Thyroid gland (tissue), 4 donors: ENCODE measurements at regions not wholly inside any gene's neighbourhood (a gene's known extent, or its start where the extent isn't known, plus 50 kb on each side); places are given as distances from the start of the nearest gene placed in this dataset.

Source experiments
- DNase-seq, 2 donors: peaks; one replicate each; pipeline ENCODE4 v3.0.0-alpha.2; 2019
- H3K27ac ChIP-seq, 3 donors: fragments of 200-600 bp; sonication (generic); 1 replicate in 2 of 3; 2 replicates in 1 of 3; pipeline ENCODE4 v1.5.1; 2016 to 2019; ENCODE audit warnings: mild to moderate bottlenecking in 1 of 3, moderate library complexity in 1 of 3
- H3K27me3 ChIP-seq: fragments of 200-600 bp; sonication (generic); one replicate; pipeline ENCODE4 v1.5.1; 2019
- H3K36me3 ChIP-seq, 2 donors: fragments of 200-600 bp; sonication (generic); one replicate each; pipeline ENCODE4 v1.5.1; 2016 to 2019
- H3K4me1 ChIP-seq, 2 donors: fragments of 200-600 bp; sonication (generic); one replicate each; pipeline ENCODE4 v1.5.1; 2017 to 2019
- H3K4me3 ChIP-seq, 3 donors: fragments of 200-600 bp; sonication (generic); replicated peaks in 1 of 3; 1 replicate in 2 of 3; 2 replicates in 1 of 3; pipeline ENCODE4 v1.5.1; 2016; ENCODE audit warnings: mild to moderate bottlenecking in 1 of 3
- H3K9me3 ChIP-seq: fragments of 200-600 bp; sonication (generic); one replicate; pipeline ENCODE4 v1.5.1; 2017
- POLR2A ChIP-seq, 2 donors: fragments of 450-650 bp; IDR thresholded peaks; one replicate each; pipeline ENCODE4 v1.6.1; 2017; ENCODE audit warnings: antibody characterized with exemption in 2 of 2, mild to moderate bottlenecking in 2 of 2, moderate library complexity in 1 of 2
- WGBS, 2 donors: methylation state at CpG; one replicate each; pipeline ENCODE4 v1.1.5; 2017; 5-methylcytosine and 5-hydroxymethylcytosine counted together
- intact Hi-C: fragments of 100-400 bp; cut with DNase I; formaldehyde crosslinking; loops from one replicate; pipeline ENCODE4 v1.15.1; 2023
- TF ChIP-seq, protein P1 (sequence below), 6 experiments: fragments of 200-600 bp in 3 of 6; fragments of 450-650 bp in 3 of 6; sonication (generic) in 3 of 6; IDR thresholded peaks; one replicate each; pipeline ENCODE4 v1.5.1; 2016 to 2019; ENCODE audit warnings: antibody characterized with exemption in 6 of 6, mild to moderate bottlenecking in 2 of 6, inconsistent platforms in 1 of 6, moderate library complexity in 1 of 6

DNA sequence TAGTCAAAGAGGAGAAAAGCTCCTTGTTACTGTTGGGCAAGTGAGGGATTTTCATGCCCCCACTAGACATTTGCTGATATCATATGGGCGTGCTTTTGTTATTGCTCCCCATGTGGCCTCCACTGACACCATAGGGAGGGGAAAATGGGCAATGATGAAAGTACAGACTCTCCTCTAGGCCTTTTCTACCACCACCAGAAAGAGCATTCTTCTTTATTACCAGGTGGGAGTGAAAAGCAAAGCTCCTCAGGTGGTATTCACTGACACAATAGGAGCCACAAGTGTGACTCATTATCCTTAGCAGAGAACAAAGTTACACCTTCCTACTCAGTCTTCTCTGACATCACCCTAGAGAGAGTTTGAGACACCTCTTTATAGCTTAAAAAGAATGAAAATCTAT, 667.1 kb downstream of the LTN1 start:
- TF ChIP-seq, protein P1, sequence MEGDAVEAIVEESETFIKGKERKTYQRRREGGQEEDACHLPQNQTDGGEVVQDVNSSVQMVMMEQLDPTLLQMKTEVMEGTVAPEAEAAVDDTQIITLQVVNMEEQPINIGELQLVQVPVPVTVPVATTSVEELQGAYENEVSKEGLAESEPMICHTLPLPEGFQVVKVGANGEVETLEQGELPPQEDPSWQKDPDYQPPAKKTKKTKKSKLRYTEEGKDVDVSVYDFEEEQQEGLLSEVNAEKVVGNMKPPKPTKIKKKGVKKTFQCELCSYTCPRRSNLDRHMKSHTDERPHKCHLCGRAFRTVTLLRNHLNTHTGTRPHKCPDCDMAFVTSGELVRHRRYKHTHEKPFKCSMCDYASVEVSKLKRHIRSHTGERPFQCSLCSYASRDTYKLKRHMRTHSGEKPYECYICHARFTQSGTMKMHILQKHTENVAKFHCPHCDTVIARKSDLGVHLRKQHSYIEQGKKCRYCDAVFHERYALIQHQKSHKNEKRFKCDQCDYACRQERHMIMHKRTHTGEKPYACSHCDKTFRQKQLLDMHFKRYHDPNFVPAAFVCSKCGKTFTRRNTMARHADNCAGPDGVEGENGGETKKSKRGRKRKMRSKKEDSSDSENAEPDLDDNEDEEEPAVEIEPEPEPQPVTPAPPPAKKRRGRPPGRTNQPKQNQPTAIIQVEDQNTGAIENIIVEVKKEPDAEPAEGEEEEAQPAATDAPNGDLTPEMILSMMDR (IDR thresholded peaks at IDR 0.05) = no peak
- no peak for TF ChIP-seq POLR2A (IDR thresholded peaks at IDR 0.05)
- no peak for DNase-seq
- Histone ChIP-seq H3K4me1 (no peaks in the 10 kb centered on the region), H3K36me3 (no peaks in the 10 kb centered on the region), H3K9me3 (no peaks in the 10 kb centered on the region), H3K27me3 (no peaks in the 10 kb centered on the region), H3K27ac (no peak overlapping the region), H3K4me3 (no peak overlapping the region)
- intact Hi-C loops = no loop called here
- WGBS, 2 donors = 89 to 95% methylated on average over 1 of the region's 1 CpG

DNA sequence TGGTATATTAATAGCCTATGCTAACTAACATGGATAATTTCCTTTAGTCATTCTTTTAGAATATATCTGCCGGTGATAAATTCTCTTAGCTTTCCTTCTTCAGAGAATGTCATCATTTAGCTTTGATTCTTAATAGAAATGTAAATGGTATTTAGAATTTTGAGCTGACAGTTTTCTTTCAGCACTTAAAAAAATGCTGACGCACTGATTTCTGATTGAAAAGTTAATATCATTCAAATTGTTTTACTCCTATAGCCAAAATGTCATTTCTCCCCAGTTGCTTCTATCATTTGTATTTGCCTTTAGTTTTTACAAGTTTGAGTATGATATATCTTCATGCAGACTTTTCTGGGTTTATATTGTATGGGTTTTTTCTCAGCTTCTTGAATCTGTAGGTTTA, 668.0 kb downstream of the LTN1 start:
- intact Hi-C loops = no loop called here
- no peaks in the 10 kb centered on the region for H3K27me3 ChIP-seq
- 95 to 98% methylated on average over 2 of the region's 2 CpGs for WGBS, 2 donors
- H3K4me3 ChIP-seq = no peak overlapping the region
- no peak for DNase-seq
- no peak for TF ChIP-seq POLR2A (IDR thresholded peaks at IDR 0.05)
- TF ChIP-seq, protein P1 (IDR thresholded peaks at IDR 0.05) = no peak
- no peaks in the 10 kb centered on the region for H3K4me1 ChIP-seq
- no peaks in the 10 kb centered on the region for H3K9me3 ChIP-seq
- no peak overlapping the region for H3K27ac ChIP-seq
- no peaks in the 10 kb centered on the region for H3K36me3 ChIP-seq

DNA sequence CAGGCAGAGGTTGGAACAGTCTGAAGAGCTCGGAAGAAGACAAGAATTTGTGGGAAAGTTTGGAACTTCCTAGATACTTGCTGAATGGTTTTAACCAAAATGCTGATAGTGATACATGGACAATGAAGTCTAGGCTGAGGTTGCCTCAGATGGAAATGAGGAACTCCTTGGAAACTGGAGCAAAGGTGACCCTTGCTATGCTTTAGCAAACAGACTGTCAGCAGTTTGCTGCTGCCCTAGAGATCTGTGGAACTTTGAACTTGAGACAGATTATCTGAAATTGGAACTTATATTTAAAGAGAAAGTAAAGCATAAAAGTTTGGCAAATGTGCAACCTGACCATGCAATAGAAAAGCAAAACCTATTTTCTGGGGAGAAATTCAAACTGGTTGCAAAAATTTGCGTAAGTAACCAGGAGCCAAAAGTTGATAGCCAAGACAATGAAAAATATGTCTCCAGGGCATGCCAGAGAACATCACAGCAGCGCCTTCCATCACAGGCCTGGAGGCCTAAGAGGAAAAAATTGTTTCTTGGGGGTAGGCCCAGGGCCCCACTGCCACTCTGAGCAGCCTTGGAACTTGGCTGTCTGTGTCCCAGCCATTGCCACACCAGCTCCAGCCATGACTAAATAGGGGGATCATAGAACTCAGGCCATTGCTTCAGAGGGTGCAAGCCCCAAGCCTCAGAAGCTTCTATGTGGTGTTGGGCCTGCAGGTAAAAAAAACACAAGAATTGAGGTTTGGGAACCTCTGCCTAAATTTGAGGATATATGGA, 675.3 kb downstream of the LTN1 start:
- 79 to 89% methylated on average over 3 of the region's 3 CpGs for WGBS, 2 donors
- Histone ChIP-seq H3K4me3 (no peak overlapping the region), H3K27me3 (no peaks in the 10 kb centered on the region), H3K36me3 (no peaks in the 10 kb centered on the region), H3K4me1 (no peaks in the 10 kb centered on the region), H3K27ac (no peak overlapping the region), H3K9me3 (no peaks in the 10 kb centered on the region)
- TF ChIP-seq, protein P1 (IDR thresholded peaks at IDR 0.05) = no peak
- no peak for TF ChIP-seq POLR2A (IDR thresholded peaks at IDR 0.05)
- intact Hi-C loops = no loop called here
- DNase-seq = no peak

DNA sequence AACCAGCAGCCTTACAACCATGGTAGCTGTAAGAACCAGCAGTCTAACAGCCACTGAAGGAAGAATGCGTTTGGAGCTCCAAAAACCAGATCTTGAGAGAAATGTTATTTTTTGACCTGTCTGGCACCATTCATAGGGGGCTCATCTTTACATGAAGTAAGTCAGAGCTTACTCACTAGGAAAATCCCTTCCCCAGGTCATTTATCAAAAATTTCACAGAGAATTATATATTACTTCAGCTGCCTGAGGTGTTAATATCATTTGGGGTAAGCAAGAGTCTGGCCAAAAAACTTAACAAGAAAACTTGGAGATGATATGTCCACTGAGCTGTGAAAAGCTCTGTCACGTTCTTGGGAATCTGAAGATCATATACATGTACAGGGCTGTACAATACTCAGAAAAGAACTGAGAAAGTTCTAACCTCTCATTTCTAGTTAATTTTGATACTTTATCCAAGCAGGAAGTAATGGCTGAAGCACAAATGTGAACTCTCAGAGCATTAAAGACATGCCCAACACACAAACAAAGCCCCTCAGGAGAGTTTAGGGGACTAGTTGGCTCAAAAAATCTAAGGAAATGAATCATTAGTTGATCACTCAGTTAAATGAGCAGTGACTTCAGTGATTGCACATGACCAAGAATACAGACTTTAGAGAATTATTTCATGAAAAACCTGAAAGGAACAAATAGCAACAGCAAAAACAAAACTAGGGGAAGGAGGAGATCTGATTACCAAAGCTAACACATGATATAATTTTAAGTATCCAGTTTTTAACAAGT, 681.1 kb downstream of the LTN1 start:
- Histone ChIP-seq H3K9me3 (no peaks in the 10 kb centered on the region), H3K27me3 (no peaks in the 10 kb centered on the region), H3K36me3 (no peaks in the 10 kb centered on the region), H3K4me3 (no peak overlapping the region), H3K27ac (no peak overlapping the region), H3K4me1 (no peaks in the 10 kb centered on the region)
- intact Hi-C loops = no loop called here
- no peak for DNase-seq
- TF ChIP-seq, protein P1 (IDR thresholded peaks at IDR 0.05) = no peak
- no peak for TF ChIP-seq POLR2A (IDR thresholded peaks at IDR 0.05)
- 87 to 88% methylated on average over 2 of the region's 2 CpGs for WGBS, 2 donors

DNA sequence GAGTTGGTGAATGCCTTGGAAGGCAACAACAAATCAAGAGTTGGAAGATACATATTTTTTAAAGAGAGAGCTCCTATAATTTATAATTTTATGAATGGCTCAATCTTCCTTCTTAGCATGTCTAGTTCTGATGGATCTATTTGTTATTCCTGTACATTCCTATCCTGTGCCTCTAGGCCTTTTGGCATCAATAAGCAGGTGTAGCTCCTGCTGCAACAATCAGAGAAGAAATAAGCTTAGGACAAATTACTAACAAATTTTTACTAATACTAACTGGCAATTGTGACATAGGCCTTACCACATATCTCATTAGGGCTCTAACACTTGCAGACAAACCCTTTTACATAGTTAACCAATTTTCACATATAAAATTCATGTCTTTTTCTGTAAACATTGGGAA, 682.0 kb downstream of the LTN1 start:
- intact Hi-C loops = no loop called here
- Histone ChIP-seq H3K27me3 (no peaks in the 10 kb centered on the region), H3K27ac (no peak overlapping the region), H3K4me3 (no peak overlapping the region), H3K36me3 (no peaks in the 10 kb centered on the region), H3K9me3 (no peaks in the 10 kb centered on the region), H3K4me1 (no peaks in the 10 kb centered on the region)
- DNase-seq = no peak
- no peak for TF ChIP-seq POLR2A (IDR thresholded peaks at IDR 0.05)
- TF ChIP-seq, protein P1 (IDR thresholded peaks at IDR 0.05) = no peak
